Left lobe of liver (tissue), 2 donors: ENCODE measurements at regions not wholly inside any gene's neighbourhood (a gene's known extent, or its start where the extent isn't known, plus 50 kb on each side); places are given as distances from the start of the nearest gene placed in this dataset.

Source experiments
- ATAC-seq: fragments of 200-7000 bp; cut with Tn5 transposase; one replicate; pipeline ENCODE4 v1.9.1; 2020; ENCODE audit warnings: mild to moderate bottlenecking, moderate library complexity
- DNase-seq: peaks from one replicate; pipeline ENCODE4 v3.0.0-alpha.2; 2020; ENCODE audit warnings: low spot score
- donor health status: DM: no; HTN: no; CAD: no; lungs with moderate emphysema.
- donor health status: DM: no; HTN: yes; CAD: no.

- ATAC-seq (no peak), DNase-seq (no peak)
Measured at GRCh38 chr12:91387461-91388134, 205.0 kb upstream of the DCN start.

GRCh38 chr12:91384806-91385205 is 202.2 kb upstream of the DCN start:
- ATAC-seq (no peak), DNase-seq (no peak)

- ATAC-seq = peak; percentile 32
- no peak for DNase-seq
Measured at GRCh38 chr12:91384366-91384765, 201.7 kb upstream of the DCN start.

- DNase-seq = no peak
Measured at GRCh38 chr12:91383099-91383498, 200.5 kb upstream of the DCN start.

GRCh38 chr12:91382081-91382543 is 199.5 kb upstream of the DCN start:
- DNase-seq = peak; percentile 73
- peak; percentile 97 for ATAC-seq

More at GRCh38 chr12:91383099-91383498, 200.5 kb upstream of the DCN start:
- ATAC-seq = no peak

- peak; percentile 55 for ATAC-seq
Measured at GRCh38 chr12:91381309-91381804, 198.7 kb upstream of the DCN start.

GRCh38 chr12:91380631-91381030 is 198.0 kb upstream of the DCN start:
- DNase-seq = no peak

More at GRCh38 chr12:91381309-91381804, 198.7 kb upstream of the DCN start:
- no peak for DNase-seq

GRCh38 chr12:91379051-91379775 is 196.6 kb upstream of the DCN start:
- no peak for DNase-seq
- no peak for ATAC-seq

More at GRCh38 chr12:91380631-91381030, 198.0 kb upstream of the DCN start:
- no peak for ATAC-seq

- ATAC-seq = no peak
- no peak for DNase-seq
Measured at GRCh38 chr12:91377436-91377835, 194.8 kb upstream of the DCN start.

- DNase-seq (no peak), ATAC-seq (no peak)
Measured at GRCh38 chr12:91373086-91373485, 190.5 kb upstream of the DCN start.

GRCh38 chr12:91370086-91370868 is 187.7 kb upstream of the DCN start:
- ATAC-seq (no peak), DNase-seq (no peak)

- ATAC-seq (no peak), DNase-seq (no peak)
Measured at GRCh38 chr12:91368613-91369012, 186.0 kb upstream of the DCN start.

GRCh38 chr12:91367234-91367849 is 184.7 kb upstream of the DCN start:
- DNase-seq = no peak
- ATAC-seq = peak; percentile 51

- ATAC-seq (no peak), DNase-seq (no peak)
Measured at GRCh38 chr12:91364471-91365184, 182.0 kb upstream of the DCN start.

GRCh38 chr12:91361864-91362263 is 179.2 kb upstream of the DCN start:
- DNase-seq (no peak), ATAC-seq (peak; percentile 78)

GRCh38 chr12:91357381-91357780 is 174.8 kb upstream of the DCN start:
- no peak for DNase-seq
- peak; percentile 58 for ATAC-seq

- DNase-seq (no peak), ATAC-seq (no peak)
Measured at GRCh38 chr12:91356405-91356804, 173.8 kb upstream of the DCN start.

- DNase-seq = peak; percentile 57
- ATAC-seq = peak; percentile 98
Measured at GRCh38 chr12:91355150-91356006, 172.8 kb upstream of the DCN start.

- ATAC-seq = no peak
- no peak for DNase-seq
Measured at GRCh38 chr12:91353266-91353665, 170.6 kb upstream of the DCN start.
